K562 (cell line): ENCODE measurements at regions not wholly inside any gene's neighbourhood (a gene's known extent, or its start where the extent isn't known, plus 50 kb on each side); places are given as distances from the start of the nearest gene placed in this dataset.

Experiments
- BHLHE40 ChIP-seq: IDR thresholded peaks from 2 replicates; pipeline ENCODE4 v1.6.1; 2011; ENCODE audit warnings: low read length, improper control_type of control experiment
- HLTF ChIP-seq: fragments of 450-650 bp; IDR thresholded peaks from 2 replicates; pipeline ENCODE4 v1.6.1; 2016
- IRF9 ChIP-seq: fragments of 450-650 bp; IDR thresholded peaks from 2 replicates; pipeline ENCODE4 v1.6.1; 2016; ENCODE audit warnings: missing biosample characterization, missing genetic modification characterization
- TF ChIP-seq, protein P1 (sequence below), 2 experiments: fragments of 450-650 bp; formaldehyde crosslinking in 1 of 2; IDR thresholded peaks; 2 replicates each; pipeline versions ENCODE4 v1.4.0 to v1.6.1; 2014 to 2020; ENCODE audit warnings: mild to moderate bottlenecking in 2 of 2, borderline replicate concordance in 1 of 2, low read depth in 1 of 2

- TF ChIP-seq IRF9 (tag) (no peak), BHLHE40 (peak; percentile 14; the same call in 1 of the 2 replicates), HLTF (no peak)
- TF ChIP-seq, protein P1, sequence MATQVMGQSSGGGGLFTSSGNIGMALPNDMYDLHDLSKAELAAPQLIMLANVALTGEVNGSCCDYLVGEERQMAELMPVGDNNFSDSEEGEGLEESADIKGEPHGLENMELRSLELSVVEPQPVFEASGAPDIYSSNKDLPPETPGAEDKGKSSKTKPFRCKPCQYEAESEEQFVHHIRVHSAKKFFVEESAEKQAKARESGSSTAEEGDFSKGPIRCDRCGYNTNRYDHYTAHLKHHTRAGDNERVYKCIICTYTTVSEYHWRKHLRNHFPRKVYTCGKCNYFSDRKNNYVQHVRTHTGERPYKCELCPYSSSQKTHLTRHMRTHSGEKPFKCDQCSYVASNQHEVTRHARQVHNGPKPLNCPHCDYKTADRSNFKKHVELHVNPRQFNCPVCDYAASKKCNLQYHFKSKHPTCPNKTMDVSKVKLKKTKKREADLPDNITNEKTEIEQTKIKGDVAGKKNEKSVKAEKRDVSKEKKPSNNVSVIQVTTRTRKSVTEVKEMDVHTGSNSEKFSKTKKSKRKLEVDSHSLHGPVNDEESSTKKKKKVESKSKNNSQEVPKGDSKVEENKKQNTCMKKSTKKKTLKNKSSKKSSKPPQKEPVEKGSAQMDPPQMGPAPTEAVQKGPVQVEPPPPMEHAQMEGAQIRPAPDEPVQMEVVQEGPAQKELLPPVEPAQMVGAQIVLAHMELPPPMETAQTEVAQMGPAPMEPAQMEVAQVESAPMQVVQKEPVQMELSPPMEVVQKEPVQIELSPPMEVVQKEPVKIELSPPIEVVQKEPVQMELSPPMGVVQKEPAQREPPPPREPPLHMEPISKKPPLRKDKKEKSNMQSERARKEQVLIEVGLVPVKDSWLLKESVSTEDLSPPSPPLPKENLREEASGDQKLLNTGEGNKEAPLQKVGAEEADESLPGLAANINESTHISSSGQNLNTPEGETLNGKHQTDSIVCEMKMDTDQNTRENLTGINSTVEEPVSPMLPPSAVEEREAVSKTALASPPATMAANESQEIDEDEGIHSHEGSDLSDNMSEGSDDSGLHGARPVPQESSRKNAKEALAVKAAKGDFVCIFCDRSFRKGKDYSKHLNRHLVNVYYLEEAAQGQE (IDR thresholded peaks at IDR 0.05; ENCODE audit: borderline replicate concordance) = peak; percentile 62
- TF ChIP-seq, protein P1 (CRISPR knock-in tag; IDR thresholded peaks at IDR 0.05; ENCODE audit: low read depth) = no peak
These were observed 136.4 kb downstream of the ICE1 start (continued) for GRCh38 chr5:5558638-5559527.
